GM12865 (cell line): ENCODE measurements at regions not wholly inside any gene's neighbourhood (a gene's known extent, or its start where the extent isn't known, plus 50 kb on each side); places are given as distances from the start of the nearest gene placed in this dataset.

Experiments
- DNase-seq: peaks from one replicate; pipeline ENCODE4 v3.0.0; 2010; ENCODE audit warnings: low read depth
- H3K4me3 ChIP-seq: 2 replicates; pipeline ENCODE4 v1.5.1; 2011; ENCODE audit warnings: mild to moderate bottlenecking, low read depth, low read length, control low read depth
- CTCF ChIP-seq: IDR thresholded peaks from 2 replicates; pipeline ENCODE4 v1.5.1; 2011; ENCODE audit warnings: low read length, control low read depth, low read depth, inconsistent platforms; ENCODE audit not compliant: insufficient read depth; ENCODE audit errors: missing control alignments

- no peak for DNase-seq
These were observed 57.3 kb upstream of the GALNT2 start for GRCh38 chr1:230009611-230010313.

GRCh38 chr1:230010603-230011332 is 56.3 kb upstream of the GALNT2 start:
- no peak for TF ChIP-seq CTCF
- DNase-seq: no peak
- H3K4me3 ChIP-seq: no peak overlapping the region

More at GRCh38 chr1:230009611-230010313, 57.3 kb upstream of the GALNT2 start:
- no peak overlapping the region for H3K4me3 ChIP-seq
- TF ChIP-seq CTCF: no peak

DNA sequence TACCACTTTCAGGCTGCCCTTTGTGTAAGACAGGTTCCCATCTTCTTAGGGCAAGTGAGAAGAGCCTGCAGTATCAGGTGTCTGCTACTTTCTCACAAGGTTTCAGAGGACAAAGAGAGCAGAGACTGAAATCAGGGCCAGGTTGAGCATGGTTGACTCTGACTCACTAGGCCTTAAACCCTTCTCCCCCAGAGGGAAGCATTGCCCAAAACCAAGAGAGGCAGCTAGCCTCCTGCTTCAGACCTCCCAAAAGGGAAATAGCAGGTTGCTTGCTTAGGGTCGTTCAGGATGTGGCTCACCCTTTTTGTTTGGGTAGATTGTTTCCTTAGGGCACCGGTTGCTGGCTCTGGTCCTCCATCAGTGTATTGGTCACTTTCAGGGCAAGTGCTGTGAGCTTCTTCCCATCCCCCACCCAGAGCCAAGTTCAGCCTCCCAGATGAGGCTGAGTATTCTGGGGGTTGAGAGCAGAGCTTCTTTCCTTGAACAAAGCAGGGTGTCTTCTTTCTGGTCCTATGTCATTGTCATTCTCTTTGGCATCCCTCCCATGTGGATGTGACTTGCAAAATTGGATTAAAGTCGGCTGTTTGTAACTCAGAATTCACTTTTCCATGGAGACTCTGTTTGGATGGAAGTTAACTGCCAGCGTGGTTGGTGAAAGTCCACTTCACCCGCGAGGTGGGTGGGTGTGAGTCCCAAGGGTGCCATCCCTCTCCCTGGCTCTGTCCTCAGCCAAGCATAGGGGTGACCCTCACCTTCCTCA is 55.5 kb upstream of the GALNT2 start:
- no peak overlapping the region for H3K4me3 ChIP-seq
- DNase-seq: peak; percentile 9
- no peak for TF ChIP-seq CTCF

- no peak for TF ChIP-seq CTCF
- no peak overlapping the region for H3K4me3 ChIP-seq
- no peak for DNase-seq
These were observed 55.0 kb upstream of the GALNT2 start for GRCh38 chr1:230012093-230012393.

GRCh38 chr1:230012741-230013140 is 54.3 kb upstream of the GALNT2 start:
- H3K4me3 ChIP-seq: no peak overlapping the region
- DNase-seq: no peak
- TF ChIP-seq CTCF: no peak

- H3K4me3 ChIP-seq: no peak overlapping the region
- no peak for DNase-seq
- no peak for TF ChIP-seq CTCF
These were observed 50.9 kb upstream of the GALNT2 start for GRCh38 chr1:230016159-230016558.
